ENCODE measurements at regions not wholly inside any gene's neighbourhood (a gene's known extent, or its start where the extent isn't known, plus 50 kb on each side); places are given as distances from the start of the nearest gene placed in this dataset.

- TF ChIP-seq NR1H2 (CRISPR knock-in tag; IDR thresholded peaks at IDR 0.05), result no peak
- no peak for TF ChIP-seq TEAD4 (CRISPR knock-in tag; IDR thresholded peaks at IDR 0.05)
- no peak for TF ChIP-seq ZSCAN18 (CRISPR knock-in tag; IDR thresholded peaks at IDR 0.05)
- TF ChIP-seq E2F5 (CRISPR knock-in tag; IDR thresholded peaks at IDR 0.05), result no peak
- TF ChIP-seq GABPB1 (CRISPR knock-in tag; IDR thresholded peaks at IDR 0.05), result no peak
- TF ChIP-seq FOXP1 (CRISPR knock-in tag; IDR thresholded peaks at IDR 0.05; ENCODE audit: borderline replicate concordance), result no peak
- no peak for TF ChIP-seq TP53 (CRISPR knock-in tag; IDR thresholded peaks at IDR 0.05)
- TF ChIP-seq NFATC4 (CRISPR knock-in tag; IDR thresholded peaks at IDR 0.05), result no peak
- TF ChIP-seq OVOL2 (CRISPR knock-in tag; IDR thresholded peaks at IDR 0.05; ENCODE audit: borderline replicate concordance), result no peak
- no peak for TF ChIP-seq ZNF425 (CRISPR knock-in tag; conservative IDR thresholded peaks at IDR 0.05)
- TF ChIP-seq MLX (CRISPR knock-in tag; IDR thresholded peaks at IDR 0.05), result no peak
These were observed 389.4 kb downstream of the TRIM36 start (continued) for GRCh38 chr5:114780290-114780689.

- H3K4me3 Mint-ChIP-seq, result no peak overlapping the region
- H3K4me1 Mint-ChIP-seq, result no peaks in the 10 kb centered on the region
- H3K27ac Mint-ChIP-seq, result no peak overlapping the region
- ChIA-PET POLR2A (interaction anchor here (0.7 kb wide), 1 partner anchor 646 kb away, joined by 5 read pairs; no protein-coding TSS in a partner anchor), CTCF (no interaction called here)
- no peaks in the 10 kb centered on the region for H3K27me3 Mint-ChIP-seq (ENCODE audit: low read depth)
- no peak for DNase-seq (ENCODE audit: low spot score)
- no peaks in the 10 kb centered on the region for H3K36me3 Mint-ChIP-seq
- no peak for TF ChIP-seq KAT7 (CRISPR knock-in tag; IDR thresholded peaks at IDR 0.05; ENCODE audit: borderline replicate concordance)
- TF ChIP-seq STAT6 (CRISPR knock-in tag; conservative IDR thresholded peaks at IDR 0.05; ENCODE audit: low read depth), result no peak
- no peak for TF ChIP-seq SOX15 (CRISPR knock-in tag; IDR thresholded peaks at IDR 0.05)
- TF ChIP-seq ATF3 (CRISPR knock-in tag; conservative IDR thresholded peaks at IDR 0.05), result no peak
- TF ChIP-seq ZNF232 (CRISPR knock-in tag; IDR thresholded peaks at IDR 0.05), result no peak
- no peak for TF ChIP-seq AFF4 (CRISPR knock-in tag; IDR thresholded peaks at IDR 0.05; ENCODE audit: borderline replicate concordance)
- no peak for TF ChIP-seq NR1H2 (CRISPR knock-in tag; IDR thresholded peaks at IDR 0.05)
- TF ChIP-seq ZNF416 (CRISPR knock-in tag; IDR thresholded peaks at IDR 0.05), result no peak
- no peak for TF ChIP-seq ZNF219 (CRISPR knock-in tag; IDR thresholded peaks at IDR 0.05; ENCODE audit: borderline replicate concordance)
- TF ChIP-seq USF2 (CRISPR knock-in tag; IDR thresholded peaks at IDR 0.05), result no peak
- no peak for TF ChIP-seq CTCF (IDR thresholded peaks at IDR 0.05)
- 0 out of 2 replicates have a peak, but pooled peaks cover 5% of the 10 kb centered on the region for H3K9me3 Mint-ChIP-seq
- no peak for ATAC-seq
These were observed 382.5 kb downstream of the KCNN2 start for GRCh38 chr5:114744406-114744805.
